Esophagus squamous epithelium (tissue), 4 donors: ENCODE measurements at regions not wholly inside any gene's neighbourhood (a gene's known extent, or its start where the extent isn't known, plus 50 kb on each side); places are given as distances from the start of the nearest gene placed in this dataset.

Experiments
- CTCF ChIP-seq, 6 experiments: fragments of 450-650 bp in 4 of 6; fragments of 200-600 bp in 2 of 6; sonication (generic) in 2 of 6; IDR thresholded peaks; one replicate each; pipeline ENCODE4 v1.5.1; 2016 to 2019; ENCODE audit warnings: antibody characterized with exemption in 6 of 6, mild to moderate bottlenecking in 4 of 6, moderate library complexity in 4 of 6
- POLR2A ChIP-seq, 4 donors: fragments of 450-650 bp; IDR thresholded peaks; one replicate each; pipeline ENCODE4 v1.6.1; 2017; ENCODE audit warnings: antibody characterized with exemption in 4 of 4, mild to moderate bottlenecking in 4 of 4, moderate library complexity in 3 of 4

GRCh38 chr4:111963158-111963700 lies 182.0 kb upstream of the FAM241A start:
- TF ChIP-seq CTCF (IDR thresholded peaks at IDR 0.05), result no peak
- no peak for TF ChIP-seq POLR2A (IDR thresholded peaks at IDR 0.05)
